Liver (tissue), 8 donors: ENCODE measurements at regions not wholly inside any gene's neighbourhood (a gene's known extent, or its start where the extent isn't known, plus 50 kb on each side); places are given as distances from the start of the nearest gene placed in this dataset.

Experiments
- DNase-seq: peaks from one replicate; pipeline ENCODE4 v3.0.0-alpha.2; 2017; ENCODE audit warnings: low spot score
- H3K27ac ChIP-seq, 2 donors: one replicate each; pipeline ENCODE4 v1.7.0; 2013; ENCODE audit warnings: inconsistent platforms in 2 of 2, low read length in 2 of 2, control low read depth in 1 of 2, low read depth in 1 of 2, mild to moderate bottlenecking in 1 of 2
- H3K27me3 ChIP-seq, 4 donors: one replicate each; pipeline versions ENCODE4 v1.6.1 to v1.7.0; 2013; ENCODE audit warnings: low read length in 3 of 4, inconsistent platforms in 1 of 4, mild to moderate bottlenecking in 1 of 4, moderate library complexity in 1 of 4; ENCODE audit not compliant: control insufficient read depth in 4 of 4, insufficient read depth in 4 of 4
- H3K36me3 ChIP-seq, 4 donors: one replicate each; pipeline versions ENCODE4 v1.6.1 to v1.7.0; 2013; ENCODE audit warnings: low read length in 3 of 4, mild to moderate bottlenecking in 3 of 4, low read depth in 1 of 4, moderate library complexity in 1 of 4; ENCODE audit not compliant: control insufficient read depth in 4 of 4, insufficient read depth in 3 of 4
- H3K4me1 ChIP-seq, 4 donors: one replicate each; pipeline versions ENCODE4 v1.6.1 to v1.7.0; 2013; ENCODE audit warnings: low read length in 3 of 4, mild to moderate bottlenecking in 3 of 4, moderate library complexity in 1 of 4; ENCODE audit not compliant: control insufficient read depth in 4 of 4, insufficient read depth in 4 of 4
- H3K4me3 ChIP-seq, 3 donors: one replicate each; pipeline versions ENCODE4 v1.6.1 to v1.7.0; 2013; ENCODE audit warnings: low read length in 3 of 3, control low read depth in 1 of 3, low read depth in 1 of 3, mild to moderate bottlenecking in 1 of 3
- H3K9ac ChIP-seq, 2 donors: one replicate each; pipeline ENCODE4 v1.7.0; 2013; ENCODE audit warnings: low read length in 2 of 2, mild to moderate bottlenecking in 2 of 2, moderate library complexity in 2 of 2, control low read depth in 1 of 2, low read depth in 1 of 2
- H3K9me3 ChIP-seq, 4 donors: one replicate each; pipeline versions ENCODE4 v1.6.1 to v1.7.0; 2013; ENCODE audit warnings: low read length in 3 of 4; ENCODE audit not compliant: control insufficient read depth in 4 of 4
- ATF3 ChIP-seq: IDR thresholded peaks from 2 replicates; pipeline ENCODE4 v1.6.1; 2016; ENCODE audit warnings: antibody characterized with exemption
- EGR1 ChIP-seq, 2 donors: IDR thresholded peaks; 2 replicates each; pipeline ENCODE4 v1.6.1; 2016 to 2018; ENCODE audit warnings: antibody characterized with exemption in 2 of 2, low read depth in 2 of 2
- FOXA1 ChIP-seq: IDR thresholded peaks from 2 replicates; pipeline ENCODE4 v1.6.1; 2016; ENCODE audit warnings: antibody characterized with exemption
- GABPA ChIP-seq, 2 donors: IDR thresholded peaks in 1 of 2; conservative IDR thresholded peaks in 1 of 2; 2 replicates each; pipeline ENCODE4 v1.6.1; 2016; ENCODE audit warnings: antibody characterized with exemption in 2 of 2, mild to moderate bottlenecking in 1 of 2, moderate library complexity in 1 of 2
- HNF4A ChIP-seq, 2 donors: conservative IDR thresholded peaks; 2 replicates each; pipeline ENCODE4 v1.6.1; 2016; ENCODE audit warnings: antibody characterized with exemption in 2 of 2, mild to moderate bottlenecking in 2 of 2
- HNF4G ChIP-seq: IDR thresholded peaks from 2 replicates; pipeline ENCODE4 v1.6.1; 2016; ENCODE audit warnings: antibody characterized with exemption
- NR2F2 ChIP-seq: IDR thresholded peaks from 2 replicates; pipeline ENCODE4 v1.6.1; 2016; ENCODE audit warnings: antibody characterized with exemption
- REST ChIP-seq: IDR thresholded peaks from 2 replicates; pipeline ENCODE4 v1.6.1; 2016; ENCODE audit warnings: antibody characterized with exemption, mild to moderate bottlenecking
- SP1 ChIP-seq: IDR thresholded peaks from 2 replicates; pipeline ENCODE4 v1.6.1; 2018; ENCODE audit warnings: antibody characterized with exemption, mild to moderate bottlenecking
- TAF1 ChIP-seq: conservative IDR thresholded peaks from 2 replicates; pipeline ENCODE4 v1.6.1; 2016; ENCODE audit warnings: antibody characterized with exemption, mild to moderate bottlenecking
- YY1 ChIP-seq: IDR thresholded peaks from 2 replicates; pipeline ENCODE4 v1.6.1; 2016; ENCODE audit warnings: antibody characterized with exemption, mild to moderate bottlenecking
- WGBS: extraction: QIAGEN DNeasy Blood & Tissue Kit; methylation state at CpG from one replicate; pipeline ENCODE4 v1.1.7; 2013; 5-methylcytosine and 5-hydroxymethylcytosine counted together
- TF ChIP-seq, protein P1 (sequence below): fragments of 150-350 bp; IDR thresholded peaks from 2 replicates; pipeline ENCODE4 v1.5.1; 2017; ENCODE audit warnings: improper control_type of control experiment, low read depth, low read length; ENCODE audit not compliant: missing input control
- donor health status: healthy.
- donor health status: healthy.
- donor health status: healthy.
- donor health status: healthy.
- donor health status: healthy.

DNA sequence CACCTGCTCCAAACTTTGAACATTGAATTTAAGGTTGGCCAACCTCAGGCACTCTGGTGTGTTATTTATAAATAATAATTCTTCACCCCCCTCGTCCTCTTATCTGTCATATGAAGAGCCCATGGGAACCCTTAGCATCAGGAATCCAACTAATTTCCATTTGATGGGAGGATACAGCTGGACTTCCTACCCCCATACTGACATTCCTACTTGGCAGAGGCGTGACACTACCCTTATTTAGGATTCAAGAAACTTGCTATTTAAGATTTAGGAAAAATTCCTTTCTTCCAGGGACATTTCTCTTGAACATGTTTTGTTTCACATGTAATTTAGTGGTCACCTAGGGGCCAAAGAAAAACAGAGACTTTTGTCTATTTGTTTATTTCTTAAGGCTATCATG lies 171.9 kb upstream of the NRP1 start:
- no peaks in the 10 kb centered on the region for H3K27me3 ChIP-seq
- H3K27ac ChIP-seq: no peak overlapping the region
- no peaks in the 10 kb centered on the region for H3K9me3 ChIP-seq
- H3K4me3 ChIP-seq: no peak overlapping the region
- H3K4me1 ChIP-seq: peaks cover 2 to 18% (median 9%) of the 10 kb centered on the region in 4 donors
- no peak for TF ChIP-seq FOXA1
- TF ChIP-seq NR2F2: no peak
- TF ChIP-seq TAF1: no peak
- no peak for TF ChIP-seq HNF4A (conservative IDR thresholded peaks at IDR 0.05)
- no peak for TF ChIP-seq REST
- no peak for TF ChIP-seq ATF3
- TF ChIP-seq EGR1 (IDR thresholded peaks at IDR 0.05; ENCODE audit: low read depth in 2 of 2): no peak
- 90% methylated on average over 2 of the region's 2 CpGs for WGBS
- no peak for DNase-seq
- H3K36me3 ChIP-seq: no peaks in the 10 kb centered on the region
- no peak overlapping the region for H3K9ac ChIP-seq

DNA sequence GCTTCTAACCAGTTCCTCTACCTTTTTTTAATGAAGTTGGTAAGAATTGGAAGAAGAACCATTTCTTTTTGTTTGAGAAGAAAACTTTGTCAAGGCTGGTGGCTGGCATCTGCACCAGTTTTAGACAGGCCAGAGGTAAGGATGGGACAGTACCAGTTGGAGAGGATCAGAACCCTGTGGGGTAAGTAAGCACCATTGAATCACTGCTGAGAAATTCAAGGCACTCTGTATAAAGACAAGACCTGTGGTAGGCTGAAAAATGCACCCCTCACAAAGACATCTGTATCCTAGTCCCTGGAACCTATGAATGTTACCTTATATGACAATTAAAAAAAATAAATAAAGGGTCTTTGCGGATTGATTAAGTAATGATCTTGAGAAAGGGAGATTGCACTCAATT lies 166.7 kb upstream of the NRP1 start:
- DNase-seq: no peak
- Histone ChIP-seq H3K27me3 (no peaks in the 10 kb centered on the region), H3K9me3 (no peaks in the 10 kb centered on the region), H3K27ac (no peak overlapping the region), H3K4me3 (no peak overlapping the region), H3K9ac (no peak overlapping the region), H3K36me3 (no peaks in the 10 kb centered on the region), H3K4me1 (no peaks in the 10 kb centered on the region)
- WGBS: 97% methylated on average over 1 of the region's 1 CpG
- no peak for TF ChIP-seq EGR1 (IDR thresholded peaks at IDR 0.05; ENCODE audit: low read depth in 2 of 2)

- no peak overlapping the region for H3K4me3 ChIP-seq
- H3K27ac ChIP-seq: no peak overlapping the region
- 82% methylated on average over 5 of the region's 5 CpGs for WGBS
- DNase-seq: no peak
- no peaks in the 10 kb centered on the region for H3K4me1 ChIP-seq
- H3K27me3 ChIP-seq: no peaks in the 10 kb centered on the region
- H3K9ac ChIP-seq: no peak overlapping the region
- H3K36me3 ChIP-seq: no peaks in the 10 kb centered on the region
- H3K9me3 ChIP-seq: no peaks in the 10 kb centered on the region
- TF ChIP-seq HNF4G (no peak), EGR1 (IDR thresholded peaks at IDR 0.05; ENCODE audit: low read depth in 2 of 2) (no peak), HNF4A (conservative IDR thresholded peaks at IDR 0.05) (no peak), SP1 (no peak), NR2F2 (no peak), GABPA (IDR thresholded peaks at IDR 0.05 in 1 of 2, conservative IDR thresholded peaks at IDR 0.05 in 1 of 2) (no peak), TAF1 (no peak), REST (no peak), ATF3 (no peak), YY1 (no peak)
- TF ChIP-seq, protein P1, sequence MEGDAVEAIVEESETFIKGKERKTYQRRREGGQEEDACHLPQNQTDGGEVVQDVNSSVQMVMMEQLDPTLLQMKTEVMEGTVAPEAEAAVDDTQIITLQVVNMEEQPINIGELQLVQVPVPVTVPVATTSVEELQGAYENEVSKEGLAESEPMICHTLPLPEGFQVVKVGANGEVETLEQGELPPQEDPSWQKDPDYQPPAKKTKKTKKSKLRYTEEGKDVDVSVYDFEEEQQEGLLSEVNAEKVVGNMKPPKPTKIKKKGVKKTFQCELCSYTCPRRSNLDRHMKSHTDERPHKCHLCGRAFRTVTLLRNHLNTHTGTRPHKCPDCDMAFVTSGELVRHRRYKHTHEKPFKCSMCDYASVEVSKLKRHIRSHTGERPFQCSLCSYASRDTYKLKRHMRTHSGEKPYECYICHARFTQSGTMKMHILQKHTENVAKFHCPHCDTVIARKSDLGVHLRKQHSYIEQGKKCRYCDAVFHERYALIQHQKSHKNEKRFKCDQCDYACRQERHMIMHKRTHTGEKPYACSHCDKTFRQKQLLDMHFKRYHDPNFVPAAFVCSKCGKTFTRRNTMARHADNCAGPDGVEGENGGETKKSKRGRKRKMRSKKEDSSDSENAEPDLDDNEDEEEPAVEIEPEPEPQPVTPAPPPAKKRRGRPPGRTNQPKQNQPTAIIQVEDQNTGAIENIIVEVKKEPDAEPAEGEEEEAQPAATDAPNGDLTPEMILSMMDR: no peak
These were observed 164.0 kb upstream of the NRP1 start for GRCh38 chr10:33498391-33498891.
